Astrocyte (in vitro differentiated cells and primary cell): ENCODE measurements at regions not wholly inside any gene's neighbourhood (a gene's known extent, or its start where the extent isn't known, plus 50 kb on each side); places are given as distances from the start of the nearest gene placed in this dataset.

ENCODE experiments used
- DNase-seq: peaks from one replicate; pipeline ENCODE4 v3.0.0-alpha.2; 2010; ENCODE audit warnings: low read depth
- FAIRE-seq: peaks from 2 replicates; lab custom pipeline; 2011; peaks lifted over from hg19 to GRCh38; lab: Jason Lieb, UNC
- H2AFZ ChIP-seq: 2 replicates; pipeline ENCODE4 v1.6.0; 2012; ENCODE audit warnings: low read depth, low read length, inconsistent platforms
- H3K27ac ChIP-seq: 2 replicates; pipeline ENCODE4 v1.5.1; 2011; ENCODE audit warnings: low read depth, low read length, inconsistent platforms
- H3K27me3 ChIP-seq: 2 replicates; pipeline ENCODE4 v1.6.0; 2011; ENCODE audit warnings: low read length, inconsistent platforms; ENCODE audit not compliant: insufficient read depth
- H3K36me3 ChIP-seq: 2 replicates; pipeline ENCODE4 v1.5.1; 2011; ENCODE audit warnings: low read length, inconsistent platforms; ENCODE audit not compliant: insufficient read depth
- H3K4me1 ChIP-seq: 2 replicates; pipeline ENCODE4 v1.5.1; 2011; ENCODE audit warnings: low read length, inconsistent platforms; ENCODE audit not compliant: insufficient read depth
- H3K4me2 ChIP-seq: 2 replicates; pipeline ENCODE4 v1.6.0; 2012; ENCODE audit warnings: low read length, inconsistent platforms
- H3K4me3 ChIP-seq: 2 replicates; pipeline ENCODE4 v1.5.1; 2011; ENCODE audit warnings: low read depth, mild to moderate bottlenecking, low read length, inconsistent platforms; ENCODE audit not compliant: insufficient read depth
- H3K79me2 ChIP-seq: 2 replicates; pipeline ENCODE4 v1.6.0; 2012; ENCODE audit warnings: mild to moderate bottlenecking, low read length, inconsistent platforms; ENCODE audit not compliant: insufficient read depth
- H3K9ac ChIP-seq: 2 replicates; pipeline ENCODE4 v1.6.0; 2012; ENCODE audit warnings: mild to moderate bottlenecking, low read length, inconsistent platforms
- H3K9me3 ChIP-seq: 2 replicates; pipeline ENCODE4 v1.5.1; 2012; ENCODE audit warnings: low read depth, mild to moderate bottlenecking, low read length, inconsistent platforms; ENCODE audit not compliant: insufficient read depth
- H4K20me1 ChIP-seq: 2 replicates; pipeline ENCODE4 v1.6.0; 2012; ENCODE audit warnings: low read length, inconsistent platforms; ENCODE audit not compliant: insufficient read depth
- H3K27ac Mint-ChIP-seq: one replicate; pipeline ENCODE4 v1.8.0; 2021; ENCODE audit warnings: mild to moderate bottlenecking, mixed read lengths; ENCODE audit not compliant: unreplicated experiment
- H3K27me3 Mint-ChIP-seq: one replicate; pipeline ENCODE4 v1.8.0; 2021; ENCODE audit warnings: low read depth, mixed read lengths; ENCODE audit not compliant: unreplicated experiment
- H3K36me3 Mint-ChIP-seq: one replicate; pipeline ENCODE4 v1.8.0; 2021; ENCODE audit warnings: low read depth, mixed read lengths; ENCODE audit not compliant: unreplicated experiment
- H3K4me1 Mint-ChIP-seq: one replicate; pipeline ENCODE4 v1.8.0; 2021; ENCODE audit warnings: low read depth, mixed read lengths; ENCODE audit not compliant: unreplicated experiment
- H3K4me3 Mint-ChIP-seq: one replicate; pipeline ENCODE4 v1.8.0; 2021; ENCODE audit warnings: mild to moderate bottlenecking, moderate library complexity, mixed read lengths; ENCODE audit not compliant: unreplicated experiment
- H3K9me3 Mint-ChIP-seq: one replicate; pipeline ENCODE4 v1.8.0; 2021; ENCODE audit warnings: mild to moderate bottlenecking, mixed read lengths; ENCODE audit not compliant: unreplicated experiment
- CTCF ChIP-seq: IDR thresholded peaks from 2 replicates; pipeline ENCODE4 v1.5.1; 2011; ENCODE audit warnings: low read depth, mild to moderate bottlenecking, inconsistent platforms, low read length, moderate library complexity; ENCODE audit not compliant: insufficient read depth
- EZH2 ChIP-seq: IDR thresholded peaks from 2 replicates; pipeline ENCODE4 v1.6.1; 2012; ENCODE audit warnings: mild to moderate bottlenecking, low read length, inconsistent platforms; ENCODE audit not compliant: insufficient read depth

GRCh38 chr20:40195742-40196141 is 493.3 kb downstream of the MAFB start:
- Histone ChIP-seq H4K20me1 (no peaks in the 10 kb centered on the region), H3K4me2 (no peak overlapping the region), H3K9me3 (no peaks in the 10 kb centered on the region), H3K9ac (no peak overlapping the region), H2AFZ (no peak overlapping the region), H3K27me3 (no peaks in the 10 kb centered on the region), H3K79me2 (no peaks in the 10 kb centered on the region), H3K27ac (no peak overlapping the region), H3K4me3 (no peak overlapping the region), H3K4me1 (no peaks in the 10 kb centered on the region), H3K36me3 (no peaks in the 10 kb centered on the region)
- FAIRE-seq (no peak), DNase-seq (no peak)
- Mint-ChIP-seq H3K9me3 (no peaks in the 10 kb centered on the region), H3K27ac (no peak overlapping the region), H3K4me1 (peaks cover 26% of the 10 kb centered on the region), H3K4me3 (no peak overlapping the region), H3K36me3 (no peaks in the 10 kb centered on the region), H3K27me3 (peaks cover 2% of the 10 kb centered on the region)
- TF ChIP-seq CTCF, result no peak

- Mint-ChIP-seq H3K36me3 (no peaks in the 10 kb centered on the region), H3K27me3 (peaks cover 2% of the 10 kb centered on the region), H3K4me1 (peaks cover 32% of the 10 kb centered on the region), H3K9me3 (no peaks in the 10 kb centered on the region), H3K4me3 (no peak overlapping the region), H3K27ac (no peak overlapping the region)
- H2AFZ ChIP-seq, result no peak overlapping the region
- DNase-seq, result no peak
- no peak overlapping the region for H3K27ac ChIP-seq
- no peaks in the 10 kb centered on the region for H3K4me1 ChIP-seq
- no peak overlapping the region for H3K4me2 ChIP-seq
- H3K27me3 ChIP-seq, result no peaks in the 10 kb centered on the region
- H4K20me1 ChIP-seq, result no peaks in the 10 kb centered on the region
- TF ChIP-seq EZH2 (no peak), CTCF (no peak)
- H3K4me3 ChIP-seq, result no peak overlapping the region
- no peak overlapping the region for H3K9ac ChIP-seq
- H3K9me3 ChIP-seq, result no peaks in the 10 kb centered on the region
- FAIRE-seq, result no peak
- no peaks in the 10 kb centered on the region for H3K36me3 ChIP-seq
- H3K79me2 ChIP-seq, result no peaks in the 10 kb centered on the region
Observed at GRCh38 chr20:40192529-40192928, 496.5 kb downstream of the MAFB start.

- H3K79me2 ChIP-seq, result no peaks in the 10 kb centered on the region
- H4K20me1 ChIP-seq, result no peaks in the 10 kb centered on the region
- Mint-ChIP-seq H3K9me3 (no peaks in the 10 kb centered on the region), H3K4me3 (no peak overlapping the region), H3K36me3 (no peaks in the 10 kb centered on the region), H3K4me1 (peaks cover 27% of the 10 kb centered on the region), H3K27me3 (peaks cover 2% of the 10 kb centered on the region), H3K27ac (no peak overlapping the region)
- no peaks in the 10 kb centered on the region for H3K27me3 ChIP-seq
- H3K4me1 ChIP-seq, result no peaks in the 10 kb centered on the region
- no peaks in the 10 kb centered on the region for H3K36me3 ChIP-seq
- TF ChIP-seq CTCF (no peak), EZH2 (no peak)
- no peak overlapping the region for H2AFZ ChIP-seq
- DNase-seq (no peak), FAIRE-seq (no peak)
- no peak overlapping the region for H3K27ac ChIP-seq
- H3K4me3 ChIP-seq, result no peak overlapping the region
- no peak overlapping the region for H3K9ac ChIP-seq
- H3K9me3 ChIP-seq, result no peaks in the 10 kb centered on the region
- H3K4me2 ChIP-seq, result no peak overlapping the region
Observed at GRCh38 chr20:40192081-40192480, 497.0 kb downstream of the MAFB start.
